Thyroid gland (tissue), 4 donors: ENCODE measurements at regions not wholly inside any gene's neighbourhood (a gene's known extent, or its start where the extent isn't known, plus 50 kb on each side); places are given as distances from the start of the nearest gene placed in this dataset.

ENCODE experiments used
- DNase-seq, 2 donors: peaks; one replicate each; pipeline ENCODE4 v3.0.0-alpha.2; 2019
- H3K27ac ChIP-seq, 3 donors: fragments of 200-600 bp; sonication (generic); 1 replicate in 2 of 3; 2 replicates in 1 of 3; pipeline ENCODE4 v1.5.1; 2016 to 2019; ENCODE audit warnings: mild to moderate bottlenecking in 1 of 3, moderate library complexity in 1 of 3
- H3K27me3 ChIP-seq: fragments of 200-600 bp; sonication (generic); one replicate; pipeline ENCODE4 v1.5.1; 2019
- H3K36me3 ChIP-seq, 2 donors: fragments of 200-600 bp; sonication (generic); one replicate each; pipeline ENCODE4 v1.5.1; 2016 to 2019
- H3K4me1 ChIP-seq, 2 donors: fragments of 200-600 bp; sonication (generic); one replicate each; pipeline ENCODE4 v1.5.1; 2017 to 2019
- H3K4me3 ChIP-seq, 3 donors: fragments of 200-600 bp; sonication (generic); replicated peaks in 1 of 3; 1 replicate in 2 of 3; 2 replicates in 1 of 3; pipeline ENCODE4 v1.5.1; 2016; ENCODE audit warnings: mild to moderate bottlenecking in 1 of 3
- H3K9me3 ChIP-seq: fragments of 200-600 bp; sonication (generic); one replicate; pipeline ENCODE4 v1.5.1; 2017
- POLR2A ChIP-seq, 2 donors: fragments of 450-650 bp; IDR thresholded peaks; one replicate each; pipeline ENCODE4 v1.6.1; 2017; ENCODE audit warnings: antibody characterized with exemption in 2 of 2, mild to moderate bottlenecking in 2 of 2, moderate library complexity in 1 of 2
- WGBS, 2 donors: methylation state at CpG; one replicate each; pipeline ENCODE4 v1.1.5; 2017; 5-methylcytosine and 5-hydroxymethylcytosine counted together
- intact Hi-C: fragments of 100-400 bp; cut with DNase I; formaldehyde crosslinking; loops from one replicate; pipeline ENCODE4 v1.15.1; 2023
- TF ChIP-seq, protein P1 (sequence below), 6 experiments: fragments of 200-600 bp in 3 of 6; fragments of 450-650 bp in 3 of 6; sonication (generic) in 3 of 6; IDR thresholded peaks; one replicate each; pipeline ENCODE4 v1.5.1; 2016 to 2019; ENCODE audit warnings: antibody characterized with exemption in 6 of 6, mild to moderate bottlenecking in 2 of 6, inconsistent platforms in 1 of 6, moderate library complexity in 1 of 6

DNA sequence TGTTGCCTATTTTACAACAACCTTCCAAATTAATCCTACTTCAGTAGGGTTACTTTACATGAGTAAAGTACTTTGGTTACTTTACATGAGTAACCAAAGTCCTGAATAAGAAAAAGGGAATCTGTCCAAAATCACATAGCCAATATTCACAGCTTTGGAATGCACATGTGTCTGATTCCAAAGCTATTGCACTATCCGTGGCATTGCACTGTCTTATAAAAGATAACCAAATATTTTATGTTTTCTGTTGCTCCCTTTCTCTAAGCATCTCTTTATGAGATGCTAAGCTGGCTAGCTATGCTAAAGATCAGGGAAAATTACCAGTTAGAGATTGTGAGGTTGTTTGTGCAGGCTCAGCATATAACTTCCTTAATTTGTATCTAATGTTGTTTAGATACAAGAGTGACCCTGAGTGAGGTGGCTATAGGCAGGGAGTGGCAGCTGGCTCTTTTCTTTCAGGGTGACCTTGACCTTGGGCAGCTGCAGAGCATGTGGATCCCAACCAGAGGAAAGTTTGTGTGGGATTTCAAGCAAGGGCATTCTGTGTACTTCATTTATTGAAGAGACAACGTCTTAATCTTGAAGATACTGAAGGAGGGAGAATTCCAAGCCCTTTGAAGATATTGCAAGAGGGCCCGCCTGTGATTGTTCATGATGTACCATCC, 366.1 kb upstream of the ANKRD30A start:
- H3K27me3 ChIP-seq = no peaks in the 10 kb centered on the region
- 78 to 87% methylated on average over 3 of the region's 3 CpGs for WGBS, 2 donors
- no peak overlapping the region for H3K4me3 ChIP-seq
- no peak for DNase-seq
- TF ChIP-seq, protein P1, sequence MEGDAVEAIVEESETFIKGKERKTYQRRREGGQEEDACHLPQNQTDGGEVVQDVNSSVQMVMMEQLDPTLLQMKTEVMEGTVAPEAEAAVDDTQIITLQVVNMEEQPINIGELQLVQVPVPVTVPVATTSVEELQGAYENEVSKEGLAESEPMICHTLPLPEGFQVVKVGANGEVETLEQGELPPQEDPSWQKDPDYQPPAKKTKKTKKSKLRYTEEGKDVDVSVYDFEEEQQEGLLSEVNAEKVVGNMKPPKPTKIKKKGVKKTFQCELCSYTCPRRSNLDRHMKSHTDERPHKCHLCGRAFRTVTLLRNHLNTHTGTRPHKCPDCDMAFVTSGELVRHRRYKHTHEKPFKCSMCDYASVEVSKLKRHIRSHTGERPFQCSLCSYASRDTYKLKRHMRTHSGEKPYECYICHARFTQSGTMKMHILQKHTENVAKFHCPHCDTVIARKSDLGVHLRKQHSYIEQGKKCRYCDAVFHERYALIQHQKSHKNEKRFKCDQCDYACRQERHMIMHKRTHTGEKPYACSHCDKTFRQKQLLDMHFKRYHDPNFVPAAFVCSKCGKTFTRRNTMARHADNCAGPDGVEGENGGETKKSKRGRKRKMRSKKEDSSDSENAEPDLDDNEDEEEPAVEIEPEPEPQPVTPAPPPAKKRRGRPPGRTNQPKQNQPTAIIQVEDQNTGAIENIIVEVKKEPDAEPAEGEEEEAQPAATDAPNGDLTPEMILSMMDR (IDR thresholded peaks at IDR 0.05) = no peak
- H3K27ac ChIP-seq = no peak overlapping the region
- no peaks in the 10 kb centered on the region for H3K9me3 ChIP-seq
- H3K36me3 ChIP-seq = no peaks in the 10 kb centered on the region
- no peaks in the 10 kb centered on the region for H3K4me1 ChIP-seq
- intact Hi-C loops = no loop called here

DNA sequence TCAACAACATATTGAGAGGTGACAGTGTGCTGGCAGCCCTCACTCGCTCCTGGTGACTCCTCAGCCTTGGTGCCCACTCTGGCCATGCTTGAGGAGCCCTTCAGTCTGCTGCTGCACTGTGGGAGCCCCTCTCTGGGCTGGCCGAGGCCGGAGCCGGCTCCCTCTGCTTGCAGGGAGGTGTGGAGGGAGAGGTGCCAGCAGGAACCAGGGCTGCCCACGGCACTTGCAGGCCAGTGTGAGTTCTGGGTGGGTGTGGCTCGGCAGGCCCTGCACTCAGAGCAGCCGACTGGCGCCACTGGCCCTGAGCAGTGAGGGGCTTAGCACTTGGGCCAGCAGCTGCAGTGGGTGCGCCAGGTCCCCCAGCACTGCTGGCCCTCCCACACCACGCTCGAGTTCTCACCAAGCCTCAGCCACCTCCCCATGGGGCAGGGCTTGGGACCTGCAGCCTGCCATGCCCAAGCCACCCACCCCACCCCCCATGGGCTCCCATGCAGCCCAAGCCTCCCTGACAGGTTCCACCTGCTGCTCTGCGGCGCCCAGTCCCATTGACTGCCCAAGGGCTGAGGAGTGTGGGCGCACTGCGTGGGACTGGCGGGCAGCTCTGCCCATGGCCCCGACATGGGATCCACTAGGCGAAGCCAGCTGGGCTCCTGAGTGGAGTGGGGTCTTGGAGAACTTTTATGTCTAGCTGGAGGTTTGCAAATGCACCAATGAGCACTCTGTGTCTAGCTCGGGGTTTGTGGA, 377.1 kb upstream of the ANKRD30A start:
- H3K27me3 ChIP-seq = no peaks in the 10 kb centered on the region
- WGBS, 2 donors = 94% methylated on average over 8 to 13 of the region's 19 CpGs
- H3K4me1 ChIP-seq = no peaks in the 10 kb centered on the region
- no peak overlapping the region for H3K27ac ChIP-seq
- TF ChIP-seq, protein P1 (IDR thresholded peaks at IDR 0.05) = no peak
- TF ChIP-seq POLR2A (IDR thresholded peaks at IDR 0.05) = no peak
- H3K36me3 ChIP-seq = no peaks in the 10 kb centered on the region
- H3K4me3 ChIP-seq = no peak overlapping the region
- DNase-seq = no peak
- intact Hi-C loops = no loop called here
- H3K9me3 ChIP-seq = no peaks in the 10 kb centered on the region

DNA sequence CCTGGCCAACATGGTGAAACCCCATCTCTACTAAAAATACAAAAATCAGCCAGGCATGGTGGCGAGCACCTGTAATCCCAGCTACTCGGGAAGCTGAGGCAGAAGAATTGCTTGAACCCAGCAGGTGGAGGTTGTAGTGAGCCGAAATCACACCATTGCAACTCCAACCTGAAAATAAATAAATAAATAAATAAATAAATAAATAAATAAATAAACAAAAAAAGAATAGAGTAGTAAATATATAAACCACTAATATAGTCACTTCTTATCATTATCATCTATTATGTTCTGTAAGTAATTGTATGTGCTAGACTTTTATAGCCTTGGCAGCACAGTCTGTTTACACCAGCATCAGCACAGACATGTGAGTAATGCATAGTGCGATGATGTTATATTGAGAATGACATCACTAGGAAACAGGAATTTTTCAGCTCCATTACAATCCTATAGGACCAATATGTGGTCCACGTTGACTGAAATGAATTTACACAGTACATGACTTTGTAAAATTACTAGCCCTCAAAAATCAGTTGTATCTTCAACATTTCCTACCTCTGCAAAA, 385.4 kb upstream of the ANKRD30A start:
- Histone ChIP-seq H3K36me3 (no peaks in the 10 kb centered on the region), H3K4me3 (no peak overlapping the region), H3K27ac (no peak overlapping the region), H3K9me3 (no peaks in the 10 kb centered on the region), H3K27me3 (no peaks in the 10 kb centered on the region), H3K4me1 (no peaks in the 10 kb centered on the region)
- intact Hi-C loops = no loop called here
- no peak for DNase-seq
- 87 to 94% methylated on average over 5 of the region's 5 CpGs for WGBS, 2 donors
- no peak for TF ChIP-seq POLR2A (IDR thresholded peaks at IDR 0.05)
- TF ChIP-seq, protein P1 (IDR thresholded peaks at IDR 0.05) = no peak

DNA sequence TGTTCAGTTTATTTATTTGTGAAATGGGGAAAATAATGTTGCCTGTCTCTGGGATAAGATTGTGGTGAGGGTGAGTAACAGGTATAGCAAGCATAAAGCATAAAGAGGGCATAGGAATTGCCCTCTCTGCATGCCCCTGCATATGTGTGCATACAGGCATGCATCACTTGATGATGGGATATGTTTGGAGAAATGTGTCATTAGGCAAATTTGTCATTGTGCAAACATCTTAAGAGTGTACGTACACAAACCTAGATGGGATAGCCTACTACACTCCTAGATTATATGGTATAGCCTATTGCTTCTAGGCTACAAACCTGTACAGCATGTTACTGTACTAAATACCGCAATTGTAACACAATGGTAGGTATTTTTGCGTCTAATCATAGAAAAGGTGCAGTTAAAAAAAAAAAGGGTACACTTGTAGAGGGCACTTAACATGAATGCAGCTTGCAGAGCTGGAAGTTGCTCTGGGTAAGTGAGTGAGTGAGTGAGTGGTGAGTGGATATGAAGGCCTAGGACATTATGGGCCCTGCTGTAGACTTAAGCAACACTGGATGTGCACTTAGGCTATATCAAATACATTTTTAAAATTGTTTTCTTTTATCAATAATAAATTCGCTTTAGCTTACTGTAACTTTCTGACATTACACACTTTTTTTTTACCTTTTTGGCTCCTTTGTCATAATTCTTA, 386.5 kb upstream of the ANKRD30A start:
- intact Hi-C loops = no loop called here
- Histone ChIP-seq H3K36me3 (no peaks in the 10 kb centered on the region), H3K27ac (no peak overlapping the region), H3K9me3 (no peaks in the 10 kb centered on the region), H3K27me3 (no peaks in the 10 kb centered on the region), H3K4me3 (no peak overlapping the region), H3K4me1 (no peaks in the 10 kb centered on the region)
- TF ChIP-seq POLR2A (IDR thresholded peaks at IDR 0.05) = no peak
- TF ChIP-seq, protein P1 (IDR thresholded peaks at IDR 0.05) = no peak
- 94 to 95% methylated on average over 4 of the region's 4 CpGs for WGBS, 2 donors
- DNase-seq = no peak
